Effector CD4-positive, alpha-beta T cell (primary cell): ENCODE measurements at regions not wholly inside any gene's neighbourhood (a gene's known extent, or its start where the extent isn't known, plus 50 kb on each side); places are given as distances from the start of the nearest gene placed in this dataset.

Source experiments
- DNase-seq: peaks from one replicate; pipeline ENCODE4 v3.0.0-alpha.2; 2020

DNA sequence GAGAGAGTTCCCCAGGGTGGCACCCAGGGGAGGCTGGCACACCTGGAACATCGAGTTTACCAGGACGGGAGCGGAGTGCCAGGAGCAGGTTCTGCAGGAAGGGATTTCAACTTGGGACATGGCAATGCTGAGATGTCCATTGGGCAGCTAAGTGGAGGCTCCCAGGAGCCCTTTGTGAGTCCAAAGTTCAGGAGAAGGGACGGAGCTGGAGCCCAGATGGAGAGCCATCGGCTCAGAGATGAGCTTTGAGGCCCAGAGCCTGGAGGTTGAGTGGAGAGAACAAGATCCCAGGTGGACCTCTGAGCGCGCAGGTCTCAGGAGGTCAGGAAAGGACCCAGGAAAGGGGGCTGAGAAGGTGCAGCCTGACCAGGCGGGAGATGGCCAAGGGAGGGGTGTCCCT lies 67.5 kb upstream of the AFDN start:
- no peak for DNase-seq

- DNase-seq, result no peak
Observed at GRCh38 chr6:167759912-167760311, 66.8 kb upstream of the AFDN start.

GRCh38 chr6:167760979-167761793 lies 65.5 kb upstream of the AFDN start:
- DNase-seq, result no peak

- no peak for DNase-seq
Observed at GRCh38 chr6:167761794-167762258, 64.9 kb upstream of the AFDN start.

- no peak for DNase-seq
Observed at GRCh38 chr6:167762259-167762962, 64.3 kb upstream of the AFDN start.

DNA sequence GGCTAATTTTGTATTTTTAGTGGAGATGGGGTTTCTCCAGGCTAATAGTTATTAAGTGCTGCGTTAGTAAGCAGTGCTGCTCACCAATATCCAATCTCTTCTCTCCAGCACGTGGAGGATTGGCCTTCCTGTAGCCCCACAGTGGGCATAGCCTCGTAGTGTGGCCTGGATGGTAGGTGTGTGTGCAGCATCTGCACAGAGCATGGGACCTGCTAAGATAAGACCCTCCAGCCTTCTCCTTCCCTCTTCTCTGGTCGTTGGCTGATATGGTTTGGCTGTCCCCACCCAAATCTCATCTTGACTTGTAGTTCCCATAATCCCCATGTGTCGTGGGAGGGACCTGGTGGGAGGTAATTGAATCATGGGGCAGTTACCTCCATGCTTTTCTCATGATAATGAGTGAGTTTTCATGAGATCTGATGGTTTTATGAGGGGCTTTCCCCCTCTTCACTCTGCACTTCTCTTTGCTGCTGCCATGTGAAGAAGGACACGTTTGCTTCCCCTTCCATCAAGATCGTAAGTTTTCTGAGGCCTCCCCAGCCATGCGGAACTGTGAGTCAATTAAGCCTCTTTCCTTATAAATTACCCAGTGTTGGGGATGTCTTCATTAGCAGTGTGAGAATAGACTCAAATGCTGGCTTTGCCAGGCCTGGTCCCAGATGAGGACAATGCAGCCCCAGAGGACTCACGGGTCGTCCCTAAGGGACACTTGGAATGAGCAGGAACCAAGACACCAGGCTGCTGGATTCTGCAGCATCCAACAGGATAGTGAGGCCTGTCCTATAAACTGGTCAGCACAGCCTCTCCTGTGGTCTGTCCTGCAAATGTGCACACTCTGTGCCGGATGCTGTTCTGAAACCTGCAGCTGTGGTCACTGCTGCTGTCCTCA lies 63.4 kb upstream of the AFDN start:
- DNase-seq, result no peak

DNA sequence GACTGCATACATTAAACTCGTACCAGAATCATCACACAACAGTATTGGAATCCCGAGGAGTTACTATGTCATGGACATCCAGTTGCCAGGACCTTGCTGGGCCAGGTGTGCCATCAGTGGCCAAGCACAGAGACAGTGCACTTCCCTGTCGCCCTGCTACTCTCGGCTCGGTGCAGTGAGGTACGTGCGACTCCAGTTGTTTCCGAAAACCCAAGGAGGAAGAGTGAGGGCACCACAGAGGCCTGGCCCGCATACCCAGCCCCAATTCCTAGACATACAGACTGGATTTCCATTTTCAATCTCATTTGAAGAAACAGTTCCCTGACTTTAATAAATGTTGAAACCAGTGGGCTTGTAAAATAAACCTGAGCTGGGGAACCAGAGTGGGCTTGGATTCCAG lies 62.5 kb upstream of the AFDN start:
- no peak for DNase-seq

DNA sequence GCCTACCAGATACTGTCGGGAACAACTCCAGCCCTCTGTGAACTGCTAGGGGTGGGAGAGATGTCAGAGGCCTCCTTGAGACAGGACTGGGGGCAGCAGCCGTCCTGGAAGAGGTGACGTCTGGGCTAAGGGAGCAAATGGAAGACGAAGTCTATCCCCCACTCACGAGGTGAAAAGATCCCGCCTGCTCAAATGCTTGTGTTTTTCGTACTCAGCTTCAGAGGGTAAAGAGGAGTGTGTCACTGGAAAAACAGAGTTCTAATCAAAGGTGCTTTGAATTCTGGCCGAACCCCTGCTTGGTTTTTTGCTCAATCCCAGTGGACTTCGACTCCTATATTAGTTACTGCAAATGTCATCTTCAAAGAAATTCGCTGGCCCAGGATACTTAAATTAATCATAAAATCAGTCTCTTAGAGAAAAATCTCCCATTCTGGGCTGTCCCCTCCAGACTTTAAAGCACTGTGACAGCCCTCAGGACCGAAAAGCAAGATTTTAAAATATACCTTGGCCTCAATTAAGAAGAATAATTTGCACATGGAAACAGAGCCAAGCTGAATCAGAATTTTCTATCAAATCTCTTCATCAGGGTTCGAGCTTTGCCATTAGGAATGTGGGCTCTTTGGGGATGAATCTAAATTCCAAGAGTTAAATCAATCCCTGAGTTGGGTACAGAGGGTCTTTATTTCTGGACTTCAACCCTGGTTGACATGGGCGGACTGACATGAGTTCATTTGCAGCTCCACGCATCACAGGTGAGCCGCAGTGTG lies 61.8 kb upstream of the AFDN start:
- DNase-seq, result no peak

DNA sequence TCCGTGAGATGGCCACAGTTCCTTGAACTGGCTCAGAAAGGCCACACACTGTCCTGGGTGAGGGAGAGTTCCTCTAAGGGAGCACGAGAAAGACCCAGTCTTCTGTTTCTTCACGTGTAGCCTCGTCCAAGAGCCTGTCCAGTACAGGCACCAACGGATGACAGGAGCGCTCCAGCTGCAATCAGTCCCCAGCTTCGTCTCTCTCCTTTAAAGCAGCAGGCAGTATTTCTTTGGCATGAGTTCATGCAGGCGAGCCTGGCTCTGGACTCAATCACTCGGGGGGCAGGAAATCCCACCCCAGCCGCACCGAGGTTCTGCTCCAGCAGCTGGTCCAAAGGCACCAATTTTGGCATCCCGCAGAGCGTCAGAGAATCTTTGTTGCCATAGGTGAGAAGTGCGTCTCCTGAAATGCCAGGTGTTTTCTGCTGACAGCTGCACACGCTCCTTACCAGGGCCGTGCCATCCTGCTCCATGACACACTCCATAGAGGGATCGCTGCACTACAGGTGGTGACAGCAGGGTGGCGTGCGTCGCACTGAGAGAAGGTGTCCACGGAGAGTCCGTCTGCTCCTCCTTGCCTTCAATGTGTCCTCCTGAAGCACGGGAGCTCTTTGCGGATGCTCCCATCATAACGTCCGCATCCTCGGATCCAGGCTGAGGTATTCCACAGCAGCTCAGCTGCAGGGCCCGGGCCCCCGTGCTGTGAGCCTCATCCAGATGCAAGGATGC lies 59.6 kb upstream of the AFDN start:
- no peak for DNase-seq

DNA sequence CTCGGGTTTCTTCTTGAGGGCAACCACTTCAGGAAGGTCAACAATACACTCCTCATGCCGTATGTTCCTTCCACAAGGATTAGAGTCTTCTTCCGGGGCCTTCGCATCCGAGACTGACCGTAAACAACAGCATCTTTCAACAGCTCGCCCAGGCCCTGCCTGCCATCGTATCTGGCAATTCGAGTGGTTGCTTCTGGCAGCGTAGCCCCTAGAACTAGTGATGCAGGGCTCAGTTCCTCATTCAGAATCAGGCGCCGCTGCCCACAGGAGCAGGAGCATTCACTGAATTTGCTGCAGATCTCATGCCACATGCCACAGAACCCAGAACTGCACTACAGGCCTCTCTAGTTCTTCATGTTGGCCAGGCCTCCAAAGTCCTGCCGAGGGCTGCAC lies 59.0 kb upstream of the AFDN start:
- DNase-seq, result no peak

DNA sequence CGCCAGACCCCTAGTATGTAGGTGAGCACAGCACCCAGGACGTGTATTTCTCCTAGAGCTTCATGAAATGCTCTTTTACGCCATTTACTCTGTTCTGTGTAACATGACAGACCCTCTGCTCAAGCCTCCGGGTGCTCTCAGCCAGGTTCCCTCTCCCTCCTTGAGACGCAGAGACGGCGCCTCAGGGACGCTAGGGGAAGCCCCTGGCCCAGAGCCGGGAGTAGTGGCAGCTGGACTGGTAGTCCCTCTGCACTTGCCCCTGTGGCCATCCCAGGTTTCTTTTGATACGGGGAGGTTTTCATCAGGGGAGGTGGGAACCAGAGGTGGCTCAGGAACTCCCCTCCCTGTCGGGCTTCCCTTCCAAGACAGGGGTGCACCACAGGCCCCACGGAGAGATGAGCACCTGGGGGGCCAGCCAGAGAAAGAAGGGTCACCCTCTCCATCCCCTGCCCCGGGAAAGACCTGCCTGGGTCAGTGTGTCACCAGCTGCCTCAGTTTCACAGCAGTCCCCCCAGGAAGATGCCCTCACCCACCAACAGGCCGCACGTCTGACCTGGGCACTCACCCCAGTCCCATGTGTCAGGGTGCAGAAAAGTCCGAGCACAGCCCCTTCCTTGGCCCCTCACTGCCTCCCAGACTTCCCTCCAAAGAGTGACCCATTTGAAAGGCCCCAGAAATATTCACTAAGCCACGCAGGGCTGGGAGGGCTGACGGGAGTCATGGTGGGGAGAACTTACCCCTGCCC lies 58.1 kb upstream of the AFDN start:
- DNase-seq, result no peak

GRCh38 chr6:167769408-167770190 lies 57.1 kb upstream of the AFDN start:
- DNase-seq, result no peak

- DNase-seq, result no peak
Observed at GRCh38 chr6:167770291-167770955, 56.3 kb upstream of the AFDN start.

GRCh38 chr6:167774881-167775280 lies 51.8 kb upstream of the AFDN start:
- DNase-seq, result no peak

DNA sequence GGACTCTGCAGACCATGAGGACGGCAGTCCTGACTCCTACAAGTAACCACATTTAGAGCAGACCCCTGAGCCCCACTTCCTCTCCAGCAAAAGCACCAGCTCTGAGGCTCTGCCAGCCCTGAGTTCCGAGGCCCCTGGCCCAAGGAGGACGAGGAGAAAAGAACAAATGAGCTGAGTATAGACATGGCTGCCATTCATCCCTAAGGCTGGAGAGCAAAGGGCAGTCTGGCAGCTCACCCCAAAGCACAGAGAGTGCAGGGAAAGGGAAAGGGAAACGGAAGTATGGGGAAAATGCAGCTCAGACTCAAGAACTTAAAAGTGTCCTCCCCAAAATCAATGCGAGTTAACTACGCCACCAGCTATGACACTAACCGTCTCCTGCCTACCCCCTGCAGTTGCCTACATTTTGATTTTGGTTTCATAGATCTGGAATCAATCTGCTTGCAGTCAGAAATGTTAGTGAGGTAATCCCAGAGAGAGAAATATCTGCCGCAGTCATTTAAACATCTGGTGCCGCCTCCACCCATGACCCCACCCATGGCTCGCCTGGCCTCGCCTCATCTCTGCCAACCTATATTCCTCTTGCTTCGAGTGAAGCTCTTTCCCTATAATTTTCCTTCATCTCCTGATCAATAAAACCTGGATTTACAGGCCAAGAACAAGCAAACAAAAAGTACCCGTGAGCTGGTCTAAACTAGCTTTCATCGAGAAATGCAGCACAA lies 49.6 kb upstream of the AFDN start:
- no peak for DNase-seq
